K562 (cell line): ENCODE measurements at regions not wholly inside any gene's neighbourhood (a gene's known extent, or its start where the extent isn't known, plus 50 kb on each side); places are given as distances from the start of the nearest gene placed in this dataset.

ENCODE experiments used
- ATAC-seq: fragments of 200-7000 bp; cut with Tn5 transposase; 3 replicates; pipeline ENCODE4 v1.9.1; 2020; ENCODE audit warnings: moderate library complexity
- BruUV-seq: library from RNA; stranded (reverse); fragments of 400-500 nt; replicated peaks from 2 replicates; lab custom pipeline; 2021; lab: Mats Ljungman, UMichigan
- CTCF ChIA-PET: fragments of 300-600 bp; formaldehyde crosslinking; extraction: SDS; loops from one replicate; lab custom pipeline; 2021; ENCODE audit warnings: low intra/inter-chr PET ratio; lab: Yijun Ruan, JAX
- POLR2A ChIA-PET: fragments of 300-600, 350-650 bp; sonication (Branson Sonifier 250); formaldehyde crosslinking; extraction: SDS; loops from one replicate; lab custom pipeline; 2021; ENCODE audit warnings: antibody characterized with exemption, inconsistent platforms; lab: Yijun Ruan, JAX
- DNase-seq, 4 experiments: peaks; one replicate each; pipeline versions ENCODE4 v3.0.0 to v3.0.0-alpha.2; 2011 to 2018; ENCODE audit warnings: low spot score in 3 of 4, mixed read lengths in 3 of 4; ENCODE audit errors: extremely low read depth in 1 of 4
- FAIRE-seq: peaks from 2 replicates; lab custom pipeline; 2011; peaks lifted over from hg19 to GRCh38; lab: Jason Lieb, UNC
- H2AFZ ChIP-seq: 2 replicates; pipeline ENCODE4 v1.6.0; 2011; ENCODE audit warnings: low read depth, low read length, control low read depth, inconsistent platforms
- H3K27ac ChIP-seq: fragments of 200-600 bp; 3 replicates; pipeline ENCODE4 v1.8.0; 2011; ENCODE audit warnings: low read depth, mild to moderate bottlenecking, control low read depth, inconsistent platforms, low read length, moderate library complexity, mixed read lengths; ENCODE audit errors: extremely low read depth
- H3K27me3 ChIP-seq, 2 experiments: fragments of 300-600 bp in 1 of 2; 2 replicates in 1 of 2; 3 replicates in 1 of 2; pipeline versions ENCODE4 v1.6.0 to v1.8.0; 2011; ENCODE audit warnings: inconsistent platforms in 2 of 2, low read length in 2 of 2, mild to moderate bottlenecking in 1 of 2, mixed read lengths in 1 of 2, moderate library complexity in 1 of 2; ENCODE audit not compliant: control insufficient read depth in 2 of 2, insufficient read depth in 2 of 2
- H3K36me3 ChIP-seq: fragments of 300-600 bp; 3 replicates; pipeline ENCODE4 v1.8.0; 2011; ENCODE audit warnings: mild to moderate bottlenecking, low read length, inconsistent platforms; ENCODE audit not compliant: control insufficient read depth, insufficient read depth
- H3K4me1 ChIP-seq, 2 experiments: fragments of 200-600 bp in 1 of 2; replicated peaks in 1 of 2; 2 replicates in 1 of 2; 3 replicates in 1 of 2; pipeline versions ENCODE4 v1.5.1 to v1.8.0; 2011; ENCODE audit warnings: inconsistent platforms in 2 of 2, low read length in 2 of 2, mild to moderate bottlenecking in 1 of 2, mixed read lengths in 1 of 2, moderate library complexity in 1 of 2; ENCODE audit not compliant: control insufficient read depth in 2 of 2, insufficient read depth in 2 of 2
- H3K4me2 ChIP-seq: 2 replicates; pipeline ENCODE4 v1.6.1; 2011; ENCODE audit warnings: low read length, control low read depth, inconsistent platforms, mixed read lengths; ENCODE audit not compliant: insufficient read depth
- H3K4me3 ChIP-seq: fragments of 200-600 bp; sonication (generic), shearing (Covaris generic); 2 replicates; pipeline ENCODE4 v1.5.1; 2016; ENCODE audit warnings: control low read depth, inconsistent platforms
- H3K79me2 ChIP-seq: fragments of 200-600 bp; 3 replicates; pipeline ENCODE4 v1.8.0; 2011; ENCODE audit warnings: low read length, inconsistent platforms; ENCODE audit not compliant: control insufficient read depth, insufficient read depth
- H3K9ac ChIP-seq, 2 experiments: 2 replicates each; pipeline versions ENCODE4 v1.6.0 to v1.6.1; 2011; ENCODE audit warnings: low read depth in 2 of 2, low read length in 2 of 2, control low read depth in 1 of 2, inconsistent platforms in 1 of 2, mild to moderate bottlenecking in 1 of 2, mixed read lengths in 1 of 2; ENCODE audit not compliant: insufficient read depth in 1 of 2
- H3K9me1 ChIP-seq: one replicate; pipeline ENCODE4 v1.6.0; 2011; ENCODE audit warnings: inconsistent platforms, mild to moderate bottlenecking, low read length, moderate library complexity; ENCODE audit not compliant: control insufficient read depth, insufficient read depth
- H3K9me3 ChIP-seq: replicated peaks from 2 replicates; pipeline ENCODE4 v1.5.1; 2011; ENCODE audit warnings: low read depth, low read length, inconsistent platforms; ENCODE audit not compliant: control insufficient read depth, insufficient read depth
- H4K20me1 ChIP-seq: replicated peaks from 2 replicates; pipeline ENCODE4 v1.6.1; 2011; ENCODE audit warnings: low read length, inconsistent platforms, mixed read lengths; ENCODE audit not compliant: control insufficient read depth, insufficient read depth
- ATF4 ChIP-seq: fragments of 450-650 bp; formaldehyde crosslinking; IDR thresholded peaks from 2 replicates; pipeline ENCODE4 v1.4.0; 2022; ENCODE audit warnings: mild to moderate bottlenecking, moderate library complexity
- ELK1 ChIP-seq: sonication (generic); formaldehyde crosslinking; IDR thresholded peaks from 2 replicates; pipeline ENCODE4 v1.8.1; 2022; ENCODE audit warnings: missing genetic modification reagents
- ESRRB ChIP-seq: fragments of 250-450 bp; sonication (Bioruptor Pico); IDR thresholded peaks from 2 replicates; pipeline ENCODE4 v1.5.0; 2020; ENCODE audit warnings: mild to moderate bottlenecking, moderate library complexity, borderline replicate concordance
- MECOM ChIP-seq: fragments of 250-450 bp; sonication (Bioruptor Pico); IDR thresholded peaks from 2 replicates; pipeline ENCODE4 v1.8.0; 2022; ENCODE audit warnings: inconsistent platforms
- NUFIP1 ChIP-seq: fragments of 450-650 bp; IDR thresholded peaks from 2 replicates; pipeline ENCODE4 v1.6.1; 2018; ENCODE audit not compliant: partially characterized antibody
- OTX1 ChIP-seq: fragments of 450-650 bp; formaldehyde crosslinking; IDR thresholded peaks from 2 replicates; pipeline ENCODE4 v1.4.0; 2022; ENCODE audit warnings: mild to moderate bottlenecking
- RAD21 ChIP-seq, 2 experiments: fragments of 250-450 bp in 1 of 2; fragments of 450-650 bp in 1 of 2; sonication (Bioruptor Pico) in 1 of 2; formaldehyde crosslinking in 1 of 2; IDR thresholded peaks in 1 of 2; conservative IDR thresholded peaks in 1 of 2; 2 replicates each; pipeline versions ENCODE4 v1.4.0 to v1.8.0; 2020 to 2022; ENCODE audit warnings: mild to moderate bottlenecking in 2 of 2, moderate library complexity in 1 of 2
- RERE ChIP-seq: sonication (generic); formaldehyde crosslinking; IDR thresholded peaks from 2 replicates; pipeline ENCODE4 v1.8.0; 2023; ENCODE audit warnings: missing genetic modification reagents, mild to moderate bottlenecking, borderline replicate concordance
- SP2 ChIP-seq: IDR thresholded peaks from 2 replicates; pipeline ENCODE4 v1.6.1; 2011; ENCODE audit warnings: mild to moderate bottlenecking, low read depth, low read length, moderate library complexity; ENCODE audit not compliant: poor library complexity, severe bottlenecking; ENCODE audit errors: extremely low read depth
- ZBTB34 ChIP-seq: fragments of 250-450 bp; sonication (Bioruptor Pico); IDR thresholded peaks from 2 replicates; pipeline ENCODE4 v1.8.0; 2021; ENCODE audit warnings: mild to moderate bottlenecking, moderate library complexity
- ZNF655 ChIP-seq: fragments of 250-450 bp; sonication (Bioruptor Pico); IDR thresholded peaks from 2 replicates; pipeline ENCODE4 v1.5.0; 2021
- ZNF699 ChIP-seq: fragments of 250-450 bp; sonication (Bioruptor Pico); IDR thresholded peaks from 2 replicates; pipeline ENCODE4 v1.8.0; 2021; ENCODE audit warnings: mild to moderate bottlenecking, moderate library complexity; ENCODE audit not compliant: insufficient replicate concordance
- ZSCAN29 ChIP-seq: fragments of 450-650 bp; IDR thresholded peaks from 2 replicates; pipeline ENCODE4 v1.6.1; 2017
- WGBS: fragments of 100-300 bp; shearing (Covaris generic); methylation state at CpG from one replicate; pipeline ENCODE4 v1.1.6; 2016; ENCODE audit warnings: low coverage, mixed read lengths; ENCODE audit not compliant: insufficient coverage; ENCODE audit errors: missing lambda C conversion rate; 5-methylcytosine and 5-hydroxymethylcytosine counted together
- in situ Hi-C: fragments of 300-500 bp; cut with MboI; formaldehyde crosslinking; loops from 4 replicates; pipeline ENCODE4 v1.15.0; 2018; ENCODE audit warnings: inconsistent platforms, mixed read lengths
- intact Hi-C: fragments of 100-400 bp; cut with micrococcal nuclease; formaldehyde crosslinking; loops from 2 replicates; pipeline ENCODE4 v1.14.2; 2022

- no peaks in the 10 kb centered on the region for H3K9me1 ChIP-seq
- H3K79me2 ChIP-seq = no peaks in the 10 kb centered on the region
- no peak overlapping the region for H3K9ac ChIP-seq
- ChIA-PET CTCF (no interaction called here), POLR2A (no interaction called here)
- H3K4me2 ChIP-seq = no peak overlapping the region
- H4K20me1 ChIP-seq = no peaks in the 10 kb centered on the region
- DNase-seq = no peak
- no peaks in the 10 kb centered on the region for H3K27me3 ChIP-seq
- no peak for FAIRE-seq
- TF ChIP-seq RAD21 (CRISPR knock-in tag; conservative IDR thresholded peaks at IDR 0.05 in 1 of 2, IDR thresholded peaks at IDR 0.05 in 1 of 2) (no peak), MECOM (no peak), OTX1 (no peak), NUFIP1 (no peak), ESRRB (CRISPR knock-in tag) (no peak), ATF4 (no peak), RERE (CRISPR knock-in tag) (no peak), SP2 (no peak), ELK1 (CRISPR knock-in tag) (no peak), ZNF655 (CRISPR knock-in tag) (no peak), ZNF699 (CRISPR knock-in tag) (no peak), ZSCAN29 (no peak), ZBTB34 (CRISPR knock-in tag) (no peak)
- in situ Hi-C loops (no loop called here), intact Hi-C loops (no loop called here)
- no peaks in the 10 kb centered on the region for H3K9me3 ChIP-seq
- no TSS peak for BruUV-seq
- no peak overlapping the region for H2AFZ ChIP-seq
- no peak for ATAC-seq
- no peak overlapping the region for H3K27ac ChIP-seq
- WGBS = 25% methylated on average over 1 of the region's 1 CpG
- H3K36me3 ChIP-seq = no peaks in the 10 kb centered on the region
- no peak overlapping the region for H3K4me3 ChIP-seq
- no peaks in the 10 kb centered on the region for H3K4me1 ChIP-seq
These were observed 215.7 kb upstream of the NEIL3 start for GRCh38 chr4:177093964-177094363.
